SK-N-SH treated with all-trans-retinoic acid at 6 μM for 48 hours (cell line): ENCODE measurements at regions not wholly inside any gene's neighbourhood (a gene's known extent, or its start where the extent isn't known, plus 50 kb on each side); places are given as distances from the start of the nearest gene placed in this dataset.
A peak's percentile ranks its signal among the peaks of the same experiment; 100 is the strongest.
"Not testable (repeated sequence)": the region's sequence is repeated elsewhere in the genome, so short reads cannot be mapped to it uniquely, and the experiment has no call there.

Source experiments
- ATAC-seq: fragments of 200-7000 bp; cut with Tn5 transposase; 3 replicates; pipeline ENCODE4 v1.9.1; 2020; ENCODE audit warnings: mild to moderate bottlenecking, moderate library complexity
- CREB5 ChIP-seq: fragments of 250-450 bp; sonication (Bioruptor Pico); IDR thresholded peaks from 2 replicates; pipeline ENCODE4 v1.5.1; 2020; ENCODE audit warnings: low read depth, mild to moderate bottlenecking, moderate library complexity
- CSDC2 ChIP-seq: fragments of 250-450 bp; sonication (Bioruptor Pico); IDR thresholded peaks from 2 replicates; pipeline ENCODE4 v1.5.0; 2020; ENCODE audit warnings: mild to moderate bottlenecking, moderate library complexity
- CSRNP3 ChIP-seq: fragments of 250-450 bp; sonication (Bioruptor Pico); IDR thresholded peaks from 2 replicates; pipeline ENCODE4 v1.5.1; 2021; ENCODE audit warnings: mild to moderate bottlenecking, moderate library complexity
- ESRRG ChIP-seq: fragments of 250-450 bp; sonication (Bioruptor Pico); IDR thresholded peaks from 2 replicates; pipeline ENCODE4 v1.6.1; 2021; ENCODE audit warnings: mild to moderate bottlenecking
- ISL1 ChIP-seq: fragments of 250-450 bp; sonication (Bioruptor Pico); IDR thresholded peaks from 2 replicates; pipeline ENCODE4 v2.1.2; 2022; ENCODE audit warnings: mild to moderate bottlenecking, moderate library complexity
- OSR1 ChIP-seq: fragments of 250-450 bp; sonication (Bioruptor Pico); IDR thresholded peaks from 2 replicates; pipeline ENCODE4 v1.8.0; 2022; ENCODE audit warnings: moderate library complexity, mild to moderate bottlenecking, inconsistent platforms
- POU6F1 ChIP-seq: fragments of 250-450 bp; sonication (Bioruptor Pico); IDR thresholded peaks from 2 replicates; pipeline ENCODE4 v1.8.0; 2021; ENCODE audit warnings: low read depth, mild to moderate bottlenecking, moderate library complexity, borderline replicate concordance
- PPARA ChIP-seq: fragments of 250-450 bp; sonication (Bioruptor Pico); IDR thresholded peaks from 2 replicates; pipeline ENCODE4 v1.5.0; 2020; ENCODE audit warnings: mild to moderate bottlenecking, borderline replicate concordance
- RARB ChIP-seq: fragments of 250-450 bp; sonication (Bioruptor Pico); IDR thresholded peaks from 2 replicates; pipeline ENCODE4 v1.8.0; 2021; ENCODE audit warnings: mild to moderate bottlenecking, moderate library complexity
- SNAI2 ChIP-seq: fragments of 250-450 bp; sonication (Bioruptor Pico); IDR thresholded peaks from 2 replicates; pipeline ENCODE4 v1.5.0; 2020; ENCODE audit warnings: mild to moderate bottlenecking, moderate library complexity
- TCF4 ChIP-seq: fragments of 250-450 bp; sonication (Bioruptor Pico); IDR thresholded peaks from 2 replicates; pipeline ENCODE4 v1.8.0; 2021; ENCODE audit warnings: mild to moderate bottlenecking, moderate library complexity, borderline replicate concordance
- TOX ChIP-seq: fragments of 250-450 bp; sonication (Bioruptor Pico); IDR thresholded peaks from 2 replicates; pipeline ENCODE4 v1.8.0; 2021; ENCODE audit warnings: mild to moderate bottlenecking, moderate library complexity, borderline replicate concordance
- ZC3H10 ChIP-seq: fragments of 250-450 bp; sonication (Bioruptor Pico); IDR thresholded peaks from 2 replicates; pipeline ENCODE4 v1.5.1; 2021; ENCODE audit warnings: mild to moderate bottlenecking, moderate library complexity
- ZNF565 ChIP-seq: fragments of 450-650 bp; formaldehyde crosslinking; conservative IDR thresholded peaks from 2 replicates; pipeline ENCODE4 v1.5.0; 2020; ENCODE audit warnings: low read depth, mild to moderate bottlenecking, moderate library complexity
- ZNF70 ChIP-seq: fragments of 450-650 bp; formaldehyde crosslinking; IDR thresholded peaks from 2 replicates; pipeline ENCODE4 v1.5.0; 2020; ENCODE audit warnings: mild to moderate bottlenecking, moderate library complexity
- TF ChIP-seq, protein P1 (sequence below): fragments of 250-450 bp; sonication (Bioruptor Pico); IDR thresholded peaks from 2 replicates; pipeline ENCODE4 v1.5.0; 2020; ENCODE audit warnings: mild to moderate bottlenecking, moderate library complexity
- TF ChIP-seq, protein P2 (sequence below): fragments of 250-450 bp; sonication (Bioruptor Pico); IDR thresholded peaks from 2 replicates; pipeline ENCODE4 v1.8.0; 2020; ENCODE audit warnings: mild to moderate bottlenecking, moderate library complexity, borderline replicate concordance

- TF ChIP-seq, protein P1, sequence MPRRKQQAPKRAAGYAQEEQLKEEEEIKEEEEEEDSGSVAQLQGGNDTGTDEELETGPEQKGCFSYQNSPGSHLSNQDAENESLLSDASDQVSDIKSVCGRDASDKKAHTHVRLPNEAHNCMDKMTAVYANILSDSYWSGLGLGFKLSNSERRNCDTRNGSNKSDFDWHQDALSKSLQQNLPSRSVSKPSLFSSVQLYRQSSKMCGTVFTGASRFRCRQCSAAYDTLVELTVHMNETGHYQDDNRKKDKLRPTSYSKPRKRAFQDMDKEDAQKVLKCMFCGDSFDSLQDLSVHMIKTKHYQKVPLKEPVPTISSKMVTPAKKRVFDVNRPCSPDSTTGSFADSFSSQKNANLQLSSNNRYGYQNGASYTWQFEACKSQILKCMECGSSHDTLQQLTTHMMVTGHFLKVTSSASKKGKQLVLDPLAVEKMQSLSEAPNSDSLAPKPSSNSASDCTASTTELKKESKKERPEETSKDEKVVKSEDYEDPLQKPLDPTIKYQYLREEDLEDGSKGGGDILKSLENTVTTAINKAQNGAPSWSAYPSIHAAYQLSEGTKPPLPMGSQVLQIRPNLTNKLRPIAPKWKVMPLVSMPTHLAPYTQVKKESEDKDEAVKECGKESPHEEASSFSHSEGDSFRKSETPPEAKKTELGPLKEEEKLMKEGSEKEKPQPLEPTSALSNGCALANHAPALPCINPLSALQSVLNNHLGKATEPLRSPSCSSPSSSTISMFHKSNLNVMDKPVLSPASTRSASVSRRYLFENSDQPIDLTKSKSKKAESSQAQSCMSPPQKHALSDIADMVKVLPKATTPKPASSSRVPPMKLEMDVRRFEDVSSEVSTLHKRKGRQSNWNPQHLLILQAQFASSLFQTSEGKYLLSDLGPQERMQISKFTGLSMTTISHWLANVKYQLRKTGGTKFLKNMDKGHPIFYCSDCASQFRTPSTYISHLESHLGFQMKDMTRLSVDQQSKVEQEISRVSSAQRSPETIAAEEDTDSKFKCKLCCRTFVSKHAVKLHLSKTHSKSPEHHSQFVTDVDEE (CRISPR knock-in tag), result peak; percentile 56; the same call in 1 of the 2 replicates
- no peak for TF ChIP-seq OSR1
- TF ChIP-seq ZC3H10 (CRISPR knock-in tag), result no peak
- peak; percentile 52 for TF ChIP-seq TCF4 (CRISPR knock-in tag)
- 0 out of 2 replicates have a peak, but pooled peaks have one; percentile 22 for TF ChIP-seq ZNF565 (CRISPR knock-in tag)
- peak; percentile 38; the same call in 1 of the 2 replicates for TF ChIP-seq SNAI2 (CRISPR knock-in tag)
- 0 out of 2 replicates have a peak, but pooled peaks have one; percentile 36 for TF ChIP-seq TOX (CRISPR knock-in tag)
- TF ChIP-seq, protein P2, sequence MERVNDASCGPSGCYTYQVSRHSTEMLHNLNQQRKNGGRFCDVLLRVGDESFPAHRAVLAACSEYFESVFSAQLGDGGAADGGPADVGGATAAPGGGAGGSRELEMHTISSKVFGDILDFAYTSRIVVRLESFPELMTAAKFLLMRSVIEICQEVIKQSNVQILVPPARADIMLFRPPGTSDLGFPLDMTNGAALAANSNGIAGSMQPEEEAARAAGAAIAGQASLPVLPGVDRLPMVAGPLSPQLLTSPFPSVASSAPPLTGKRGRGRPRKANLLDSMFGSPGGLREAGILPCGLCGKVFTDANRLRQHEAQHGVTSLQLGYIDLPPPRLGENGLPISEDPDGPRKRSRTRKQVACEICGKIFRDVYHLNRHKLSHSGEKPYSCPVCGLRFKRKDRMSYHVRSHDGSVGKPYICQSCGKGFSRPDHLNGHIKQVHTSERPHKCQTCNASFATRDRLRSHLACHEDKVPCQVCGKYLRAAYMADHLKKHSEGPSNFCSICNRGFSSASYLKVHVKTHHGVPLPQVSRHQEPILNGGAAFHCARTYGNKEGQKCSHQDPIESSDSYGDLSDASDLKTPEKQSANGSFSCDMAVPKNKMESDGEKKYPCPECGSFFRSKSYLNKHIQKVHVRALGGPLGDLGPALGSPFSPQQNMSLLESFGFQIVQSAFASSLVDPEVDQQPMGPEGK (CRISPR knock-in tag), result no peak
- peak; percentile 84 for ATAC-seq
These were observed 135.9 kb downstream of the TMEM30B start for GRCh38 chr14:61145034-61145902.

DNA sequence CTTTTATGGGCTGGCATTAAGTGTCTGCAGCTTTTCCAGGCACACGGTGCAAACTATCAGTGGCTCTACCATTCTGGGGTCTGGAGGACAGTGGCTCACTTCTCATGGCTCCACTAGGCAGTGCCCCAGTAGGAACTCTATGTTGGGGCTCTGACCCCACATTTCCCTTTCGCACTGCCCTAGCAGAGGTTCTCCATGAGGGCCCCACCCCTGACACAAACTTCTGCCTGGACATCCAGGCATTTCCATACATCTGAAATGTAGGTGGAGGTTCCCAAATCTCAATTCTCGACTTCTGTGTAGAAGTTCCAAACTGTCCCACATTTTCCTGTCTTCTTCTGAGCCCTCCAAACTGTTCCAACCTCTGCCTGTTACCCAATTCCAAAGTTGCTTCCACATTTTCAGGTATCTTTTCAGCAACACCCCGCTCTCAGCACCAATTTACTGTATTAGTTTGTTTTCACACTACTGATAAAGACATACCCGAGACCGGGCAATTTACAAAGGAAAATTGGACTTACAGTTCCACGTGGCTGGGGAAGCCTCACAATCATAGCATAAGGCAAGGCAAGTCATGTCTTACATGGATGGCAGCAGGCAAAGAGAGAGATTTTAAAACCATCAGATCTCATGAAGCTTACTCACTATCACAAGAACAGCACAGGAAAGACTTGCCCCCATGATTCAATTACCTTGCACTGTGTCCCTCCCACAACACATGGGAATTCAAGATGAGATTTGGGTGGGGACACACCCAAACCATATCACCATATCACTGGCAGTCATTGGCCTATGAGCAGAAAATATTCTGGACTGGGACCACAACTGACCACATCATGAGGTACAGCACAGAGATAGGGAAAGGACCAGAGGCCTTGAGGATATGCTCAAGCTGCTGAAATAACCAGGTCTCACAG lies 136.8 kb downstream of the TMEM30B start:
- not testable (repeated sequence) for ATAC-seq

- no peak for ATAC-seq
- no peak for TF ChIP-seq ESRRG
- no peak for TF ChIP-seq ZNF565 (CRISPR knock-in tag)
- no peak for TF ChIP-seq TOX (CRISPR knock-in tag)
- no peak for TF ChIP-seq PPARA
- TF ChIP-seq, protein P1 (CRISPR knock-in tag), result no peak
- no peak for TF ChIP-seq POU6F1
- TF ChIP-seq CSRNP3 (CRISPR knock-in tag), result no peak
- TF ChIP-seq SNAI2 (CRISPR knock-in tag), result no peak
- no peak for TF ChIP-seq TCF4 (CRISPR knock-in tag)
- TF ChIP-seq CREB5, result no peak
- TF ChIP-seq ZNF70, result no peak
- no peak for TF ChIP-seq CSDC2
- no peak for TF ChIP-seq RARB (CRISPR knock-in tag)
- no peak for TF ChIP-seq OSR1
- TF ChIP-seq ISL1 (CRISPR knock-in tag), result no peak
These were observed 140.3 kb downstream of the TMEM30B start for GRCh38 chr14:61140872-61141271.
